Adrenal gland (tissue), 9 donors: ENCODE measurements at regions not wholly inside any gene's neighbourhood (a gene's known extent, or its start where the extent isn't known, plus 50 kb on each side); places are given as distances from the start of the nearest gene placed in this dataset.

Experiments used
- DNase-seq, 7 donors: peaks; one replicate each; pipeline ENCODE4 v3.0.0-alpha.2; 2019 to 2020
- H3K27ac ChIP-seq, 5 donors: fragments of 200-600 bp; sonication (generic) in 4 of 5; 1 replicate in 3 of 5; 2 replicates in 2 of 5; pipeline versions ENCODE4 v1.5.1 to v1.8.0; 2016 to 2020; ENCODE audit warnings: mild to moderate bottlenecking in 1 of 5
- H3K27me3 ChIP-seq: fragments of 200-600 bp; 2 replicates; pipeline ENCODE4 v1.8.0; 2021
- H3K36me3 ChIP-seq, 2 donors: fragments of 200-600 bp; replicated peaks in 1 of 2; 1 replicate in 1 of 2; 2 replicates in 1 of 2; pipeline versions ENCODE4 v1.5.1 to v1.8.0; 2018 to 2022
- H3K4me1 ChIP-seq, 2 donors: fragments of 200-600 bp; replicated peaks in 1 of 2; 1 replicate in 1 of 2; 2 replicates in 1 of 2; pipeline versions ENCODE4 v1.5.1 to v1.8.0; 2018 to 2021
- H3K4me3 ChIP-seq, 4 donors: fragments of 200-600 bp; sonication (generic) in 3 of 4; one replicate each; pipeline ENCODE4 v1.5.1; 2016 to 2018
- H3K9me3 ChIP-seq, 3 donors: fragments of 200-600 bp; sonication (generic) in 1 of 3; replicated peaks in 1 of 3; 1 replicate in 2 of 3; 2 replicates in 1 of 3; pipeline versions ENCODE4 v1.5.1 to v1.8.0; 2016 to 2021
- POLR2A ChIP-seq, 2 donors: fragments of 450-650 bp; IDR thresholded peaks; one replicate each; pipeline ENCODE4 v1.6.1; 2017; ENCODE audit warnings: antibody characterized with exemption in 2 of 2, mild to moderate bottlenecking in 2 of 2, moderate library complexity in 1 of 2
- WGBS, 4 donors: extraction: QIAGEN DNeasy Blood & Tissue Kit in 2 of 4; methylation state at CpG; one replicate each; pipeline versions ENCODE4 v1.1.5 to v1.1.7; 2013 to 2017; 5-methylcytosine and 5-hydroxymethylcytosine counted together
- intact Hi-C, 2 donors: fragments of 100-400 bp; cut with DNase I; formaldehyde crosslinking; loops; one replicate each; pipeline versions ENCODE4 v1.14.1 to v1.15.0; 2022 to 2023
- TF ChIP-seq, protein P1 (sequence below), 6 experiments: fragments of 450-650 bp in 4 of 6; fragments of 200-600 bp in 2 of 6; sonication (generic) in 1 of 6; IDR thresholded peaks; 1 replicate in 5 of 6; 2 replicates in 1 of 6; pipeline versions ENCODE4 v1.5.1 to v1.8.0; 2016 to 2021; ENCODE audit warnings: antibody characterized with exemption in 6 of 6, mild to moderate bottlenecking in 2 of 6, moderate library complexity in 1 of 6
- donor health status: healthy with polysubstance abuse.
- donor health status: Bipolar disorder and iron deficiency.
- donor health status: DM: yes; HTN: yes; CAD: no.
- donor health status: DM: no; HTN: no; CAD: no.
- donor health status: DM: no; HTN: no; CAD: no.

DNA sequence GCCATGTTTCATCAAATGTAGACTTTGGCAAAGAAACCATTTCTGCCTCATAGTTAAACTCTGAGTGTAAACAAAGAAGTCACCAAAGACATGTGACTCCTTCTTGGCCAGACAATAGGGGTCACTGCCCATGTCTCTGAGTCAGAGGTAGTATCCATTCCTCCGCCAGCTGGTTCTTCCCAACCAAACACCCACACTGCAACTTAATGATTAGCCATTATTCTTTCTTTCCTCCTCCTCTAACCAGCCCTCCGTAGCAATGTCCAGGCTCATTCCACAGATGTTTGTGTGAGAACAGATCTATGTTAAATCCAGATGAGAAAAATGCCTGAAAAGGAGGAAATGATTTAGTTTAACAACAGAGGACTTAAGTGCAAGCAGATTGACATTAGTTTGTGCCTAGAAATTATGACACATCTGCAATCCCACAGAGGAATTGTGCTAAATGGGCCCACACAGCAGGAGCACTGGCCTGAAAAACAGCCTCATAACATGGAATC is 127.9 kb upstream of the SH3BP4 start:
- intact Hi-C loops: no loop called here
- TF ChIP-seq POLR2A (IDR thresholded peaks at IDR 0.05): no peak
- TF ChIP-seq, protein P1, sequence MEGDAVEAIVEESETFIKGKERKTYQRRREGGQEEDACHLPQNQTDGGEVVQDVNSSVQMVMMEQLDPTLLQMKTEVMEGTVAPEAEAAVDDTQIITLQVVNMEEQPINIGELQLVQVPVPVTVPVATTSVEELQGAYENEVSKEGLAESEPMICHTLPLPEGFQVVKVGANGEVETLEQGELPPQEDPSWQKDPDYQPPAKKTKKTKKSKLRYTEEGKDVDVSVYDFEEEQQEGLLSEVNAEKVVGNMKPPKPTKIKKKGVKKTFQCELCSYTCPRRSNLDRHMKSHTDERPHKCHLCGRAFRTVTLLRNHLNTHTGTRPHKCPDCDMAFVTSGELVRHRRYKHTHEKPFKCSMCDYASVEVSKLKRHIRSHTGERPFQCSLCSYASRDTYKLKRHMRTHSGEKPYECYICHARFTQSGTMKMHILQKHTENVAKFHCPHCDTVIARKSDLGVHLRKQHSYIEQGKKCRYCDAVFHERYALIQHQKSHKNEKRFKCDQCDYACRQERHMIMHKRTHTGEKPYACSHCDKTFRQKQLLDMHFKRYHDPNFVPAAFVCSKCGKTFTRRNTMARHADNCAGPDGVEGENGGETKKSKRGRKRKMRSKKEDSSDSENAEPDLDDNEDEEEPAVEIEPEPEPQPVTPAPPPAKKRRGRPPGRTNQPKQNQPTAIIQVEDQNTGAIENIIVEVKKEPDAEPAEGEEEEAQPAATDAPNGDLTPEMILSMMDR (IDR thresholded peaks at IDR 0.05): no peak
- H3K27me3 ChIP-seq: no peaks in the 10 kb centered on the region
- WGBS, 4 donors: 25 to 44% (median 32%) methylated on average over 2 of the region's 2 CpGs
- peaks cover 12 to 15% of the 10 kb centered on the region in 2 donors for H3K4me1 ChIP-seq
- H3K36me3 ChIP-seq: no peaks in the 10 kb centered on the region
- peak; percentile 33 to 79 (median 73) for DNase-seq
- no peak overlapping the region for H3K4me3 ChIP-seq
- peak overlapping the region in 4 of 5 donors; percentile 20 to 45 (median 32) for H3K27ac ChIP-seq
- no peaks in the 10 kb centered on the region for H3K9me3 ChIP-seq

DNA sequence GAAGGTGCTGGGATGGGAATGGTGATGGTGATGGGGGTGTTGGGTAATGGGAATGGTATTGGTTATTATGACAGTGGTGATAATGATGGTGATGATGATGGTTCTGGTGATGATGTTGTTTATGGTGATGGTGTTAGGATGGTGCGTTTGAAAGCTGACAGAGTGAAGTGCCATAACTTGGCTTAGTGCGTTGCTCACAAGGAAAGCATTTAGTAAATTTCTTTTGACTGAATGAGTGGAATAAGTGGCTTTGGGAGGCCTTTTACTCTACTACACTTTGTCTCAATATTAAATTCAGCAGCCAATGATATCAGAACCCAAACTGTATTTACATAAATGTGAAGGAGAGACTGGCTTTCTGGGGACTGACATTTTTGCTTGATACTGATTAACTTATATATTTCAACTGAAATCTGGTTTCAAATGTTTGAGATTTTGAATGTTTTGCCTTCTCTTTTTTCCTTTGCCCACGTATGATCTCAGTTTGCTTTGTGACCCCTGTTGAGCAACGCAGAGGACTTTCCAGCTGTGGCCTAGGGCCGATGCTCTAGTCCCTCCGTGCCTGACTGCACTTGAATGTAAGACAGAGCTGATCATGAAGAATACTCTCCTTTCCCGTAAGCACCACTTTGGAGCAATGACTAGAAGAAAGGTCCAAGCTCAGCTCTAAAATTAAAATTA is 128.5 kb upstream of the SH3BP4 start:
- H3K27me3 ChIP-seq: no peaks in the 10 kb centered on the region
- WGBS, 4 donors: 65 to 80% (median 72%) methylated on average over 7 of the region's 7 CpGs
- H3K9me3 ChIP-seq: no peaks in the 10 kb centered on the region
- intact Hi-C loops: no loop called here
- H3K4me1 ChIP-seq: peaks cover 12 to 15% of the 10 kb centered on the region in 2 donors
- peak overlapping the region in 4 of 5 donors; percentile 20 to 45 (median 32) for H3K27ac ChIP-seq
- H3K4me3 ChIP-seq: no peak overlapping the region
- peak in 4 of 7 donors; percentile 19 to 31 (median 26) for DNase-seq
- H3K36me3 ChIP-seq: no peaks in the 10 kb centered on the region
- no peak for TF ChIP-seq POLR2A (IDR thresholded peaks at IDR 0.05)
- TF ChIP-seq, protein P1 (IDR thresholded peaks at IDR 0.05): no peak

DNA sequence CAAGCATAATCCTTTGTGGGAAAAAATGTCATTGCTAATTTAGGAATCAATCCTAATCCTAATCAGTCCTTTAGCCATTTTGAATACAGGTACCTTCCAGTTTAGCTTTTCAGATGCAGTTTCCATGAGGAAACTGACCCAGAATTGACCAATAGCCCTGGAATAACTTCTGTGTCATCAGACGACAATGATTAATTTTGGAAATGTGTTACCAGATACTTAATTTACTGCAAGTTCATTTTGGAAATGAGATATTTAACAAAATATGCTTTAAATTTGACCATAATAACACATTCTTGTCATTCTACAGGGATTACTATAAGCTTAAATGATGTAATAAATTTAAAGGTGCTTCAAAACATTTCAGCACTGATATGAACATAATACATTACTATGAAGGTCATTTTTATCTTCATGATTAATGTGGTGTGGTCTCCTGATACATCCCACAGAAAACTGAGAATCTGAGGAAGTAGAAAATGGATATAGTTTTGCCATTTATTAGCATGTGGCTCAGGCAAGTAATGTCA is 129.8 kb upstream of the SH3BP4 start:
- no peak overlapping the region for H3K4me3 ChIP-seq
- H3K36me3 ChIP-seq: no peaks in the 10 kb centered on the region
- TF ChIP-seq, protein P1 (IDR thresholded peaks at IDR 0.05): no peak
- no peak for TF ChIP-seq POLR2A (IDR thresholded peaks at IDR 0.05)
- no peaks in the 10 kb centered on the region for H3K27me3 ChIP-seq
- DNase-seq: no peak
- H3K27ac ChIP-seq: no peak overlapping the region
- intact Hi-C loops: no loop called here
- H3K4me1 ChIP-seq: peaks cover 12 to 15% of the 10 kb centered on the region in 2 donors
- WGBS, 4 donors: 51 to 70% (median 59%) methylated on average over 1 of the region's 1 CpG
- no peaks in the 10 kb centered on the region for H3K9me3 ChIP-seq

DNA sequence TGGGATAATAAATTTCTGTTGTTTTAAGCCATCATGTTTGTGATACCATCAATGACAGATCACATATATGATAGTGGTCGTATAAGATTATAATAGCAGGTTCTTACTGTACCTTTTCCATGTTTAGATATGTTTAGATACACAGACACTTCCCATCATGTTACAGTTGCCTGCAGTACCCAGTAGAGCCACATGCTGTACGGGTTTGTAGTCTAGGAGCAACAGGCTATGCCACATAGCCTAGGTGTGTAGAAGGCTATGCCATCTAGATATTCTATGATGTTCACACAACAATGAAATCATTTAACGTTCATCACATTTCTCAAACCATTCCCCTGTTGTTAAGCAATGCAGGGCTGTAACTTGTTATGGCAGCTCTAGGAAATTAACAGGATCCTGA is 132.9 kb upstream of the SH3BP4 start:
- Histone ChIP-seq H3K9me3 (no peaks in the 10 kb centered on the region), H3K4me3 (no peak overlapping the region), H3K27me3 (no peaks in the 10 kb centered on the region), H3K4me1 (peaks cover 7 to 8% of the 10 kb centered on the region in 2 donors), H3K36me3 (no peaks in the 10 kb centered on the region), H3K27ac (no peak overlapping the region)
- intact Hi-C loops: no loop called here
- TF ChIP-seq, protein P1 (IDR thresholded peaks at IDR 0.05): no peak
- no peak for TF ChIP-seq POLR2A (IDR thresholded peaks at IDR 0.05)
- 82 to 87% (median 85%) methylated on average over 3 of the region's 3 CpGs for WGBS, 4 donors
- no peak for DNase-seq
